Spleen (tissue), 11 donors: ENCODE measurements at regions not wholly inside any gene's neighbourhood (a gene's known extent, or its start where the extent isn't known, plus 50 kb on each side); places are given as distances from the start of the nearest gene placed in this dataset.

Experiments used
- DNase-seq: peaks from one replicate; pipeline ENCODE4 v3.0.0-alpha.2; 2020
- H3K27ac ChIP-seq, 8 donors: fragments of 200-600 bp; sonication (generic) in 7 of 8; 1 replicate in 4 of 8; 2 replicates in 4 of 8; pipeline versions ENCODE4 v1.5.0 to v1.8.0; 2016 to 2021; ENCODE audit warnings: inconsistent platforms in 4 of 8, mild to moderate bottlenecking in 4 of 8, moderate library complexity in 1 of 8
- H3K27me3 ChIP-seq, 7 donors: fragments of 200-600 bp; sonication (generic) in 6 of 7; replicated peaks in 1 of 7; 1 replicate in 4 of 7; 2 replicates in 3 of 7; pipeline versions ENCODE4 v1.5.0 to v1.8.0; 2016 to 2021; ENCODE audit warnings: inconsistent platforms in 3 of 7, mild to moderate bottlenecking in 1 of 7
- H3K36me3 ChIP-seq, 6 donors: fragments of 200-600 bp; sonication (generic) in 5 of 6; 1 replicate in 4 of 6; 2 replicates in 2 of 6; pipeline versions ENCODE4 v1.5.0 to v1.8.0; 2016 to 2021; ENCODE audit warnings: inconsistent platforms in 2 of 6
- H3K4me1 ChIP-seq, 6 donors: fragments of 200-600 bp; sonication (generic) in 5 of 6; 1 replicate in 3 of 6; 2 replicates in 3 of 6; pipeline versions ENCODE4 v1.5.0 to v1.8.0; 2016 to 2021; ENCODE audit warnings: inconsistent platforms in 3 of 6
- H3K4me3 ChIP-seq, 8 donors: fragments of 200-600 bp; sonication (generic) in 7 of 8; 1 replicate in 4 of 8; 2 replicates in 4 of 8; pipeline versions ENCODE4 v1.5.0 to v1.8.0; 2016 to 2021; ENCODE audit warnings: inconsistent platforms in 4 of 8, mild to moderate bottlenecking in 4 of 8, moderate library complexity in 2 of 8
- H3K9me3 ChIP-seq, 8 donors: fragments of 200-600 bp; sonication (generic) in 7 of 8; 1 replicate in 4 of 8; 2 replicates in 4 of 8; pipeline versions ENCODE4 v1.5.0 to v1.8.0; 2016 to 2021; ENCODE audit warnings: inconsistent platforms in 4 of 8
- CTCF ChIP-seq, 11 experiments: fragments of 200-600 bp in 7 of 11; fragments of 450-650 bp in 4 of 11; sonication (generic) in 4 of 11; IDR thresholded peaks in 8 of 11; conservative IDR thresholded peaks in 3 of 11; 1 replicate in 7 of 11; 2 replicates in 4 of 11; pipeline versions ENCODE4 v1.4.0 to v1.8.0; 2016 to 2021; ENCODE audit warnings: antibody characterized with exemption in 11 of 11, inconsistent platforms in 4 of 11, mild to moderate bottlenecking in 1 of 11
- POLR2A ChIP-seq, 3 donors: fragments of 450-650 bp; IDR thresholded peaks; one replicate each; pipeline ENCODE4 v1.5.1; 2017; ENCODE audit warnings: antibody characterized with exemption in 3 of 3, mild to moderate bottlenecking in 1 of 3
- POLR2AphosphoS5 ChIP-seq, 3 donors: sonication (generic); formaldehyde crosslinking; IDR thresholded peaks; one replicate each; pipeline ENCODE4 v1.5.1; 2017; ENCODE audit warnings: antibody characterized with exemption in 3 of 3
- WGBS, 5 donors: extraction: QIAGEN DNeasy Blood & Tissue Kit in 3 of 5; methylation state at CpG; one replicate each; pipeline versions ENCODE4 v1.1.5 to v1.1.7; 2013 to 2018; 5-methylcytosine and 5-hydroxymethylcytosine counted together
- intact Hi-C: fragments of 100-400 bp; cut with DNase I; formaldehyde crosslinking; loops from one replicate; pipeline ENCODE4 v1.15.0; 2023; ENCODE audit warnings: low total_unique reads
- donor health status: healthy with polysubstance abuse.
- donor health status: DM: no; HTN: no; CAD: no; lungs with moderate emphysema.
- donor health status: DM: no; HTN: no; CAD: no.
- donor health status: Bipolar disorder and iron deficiency.
- donor health status: healthy.
- donor health status: DM: no; HTN: no; CAD: no.
- donor health status: DM: yes; HTN: yes; CAD: no.

GRCh38 chr11:23730307-23730998 is 766.4 kb upstream of the LUZP2 start:
- Histone ChIP-seq H3K27me3 (no peaks in the 10 kb centered on the region), H3K27ac (no peak overlapping the region), H3K36me3 (no peaks in the 10 kb centered on the region), H3K4me1 (no peaks in the 10 kb centered on the region), H3K4me3 (no peak overlapping the region), H3K9me3 (peaks cover 0 to 42% (median 8%) of the 10 kb centered on the region in 8 donors)
- TF ChIP-seq POLR2A (IDR thresholded peaks at IDR 0.05): no peak
- no peak for TF ChIP-seq CTCF (IDR thresholded peaks at IDR 0.05 in 8 of 11, conservative IDR thresholded peaks at IDR 0.05 in 3 of 11)
- TF ChIP-seq POLR2AphosphoS5 (IDR thresholded peaks at IDR 0.05): no peak
- 87 to 95% (median 89%) methylated on average over 35 to 43 of the region's 43 CpGs for WGBS, 5 donors
- DNase-seq: peak; percentile 59
- intact Hi-C loops: no loop called here

DNA sequence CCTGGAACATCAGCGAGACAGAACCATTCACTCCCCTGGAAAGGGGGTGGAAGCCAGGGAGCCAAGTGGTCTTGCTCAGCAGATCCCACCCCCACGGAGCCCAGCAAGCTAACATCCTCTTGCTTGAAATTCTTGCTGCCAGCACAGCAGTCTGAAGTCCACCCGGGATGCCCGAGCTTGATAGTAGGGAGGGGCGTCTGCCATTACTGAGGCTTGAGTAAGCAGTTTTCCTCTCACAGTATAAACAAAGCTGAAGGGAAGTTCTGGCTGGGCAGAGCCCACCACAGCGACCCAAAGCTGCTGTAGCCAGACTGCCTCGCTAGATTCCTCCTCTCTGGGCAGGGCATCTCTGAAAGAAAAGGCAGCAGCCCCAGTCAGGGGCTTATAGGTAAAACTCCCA is 764.8 kb upstream of the LUZP2 start:
- Histone ChIP-seq H3K27ac (no peak overlapping the region), H3K36me3 (no peaks in the 10 kb centered on the region), H3K9me3 (peaks cover 0 to 51% (median 12%) of the 10 kb centered on the region in 8 donors), H3K4me3 (no peak overlapping the region), H3K27me3 (no peaks in the 10 kb centered on the region), H3K4me1 (no peaks in the 10 kb centered on the region)
- no peak for TF ChIP-seq POLR2A (IDR thresholded peaks at IDR 0.05)
- no peak for TF ChIP-seq POLR2AphosphoS5 (IDR thresholded peaks at IDR 0.05)
- TF ChIP-seq CTCF (IDR thresholded peaks at IDR 0.05 in 8 of 11, conservative IDR thresholded peaks at IDR 0.05 in 3 of 11): no peak
- 60 to 71% (median 65%) methylated on average over 7 of the region's 7 CpGs for WGBS, 5 donors
- DNase-seq: peak; percentile 40
- intact Hi-C loops: no loop called here

GRCh38 chr11:23746896-23747295 is 750.0 kb upstream of the LUZP2 start:
- TF ChIP-seq POLR2AphosphoS5 (IDR thresholded peaks at IDR 0.05): no peak
- TF ChIP-seq CTCF (IDR thresholded peaks at IDR 0.05 in 8 of 11, conservative IDR thresholded peaks at IDR 0.05 in 3 of 11): no peak
- no peak for TF ChIP-seq POLR2A (IDR thresholded peaks at IDR 0.05)
- no peak for DNase-seq
- H3K27ac ChIP-seq: no peak overlapping the region
- H3K36me3 ChIP-seq: no peaks in the 10 kb centered on the region
- no peaks in the 10 kb centered on the region for H3K27me3 ChIP-seq
- H3K4me1 ChIP-seq: no peaks in the 10 kb centered on the region
- WGBS, 5 donors: 56 to 79% (median 63%) methylated on average over 1 of the region's 1 CpG
- H3K4me3 ChIP-seq: no peak overlapping the region
- no peaks in the 10 kb centered on the region for H3K9me3 ChIP-seq
- intact Hi-C loops: no loop called here

- Histone ChIP-seq H3K36me3 (no peaks in the 10 kb centered on the region), H3K27ac (no peak overlapping the region), H3K27me3 (no peaks in the 10 kb centered on the region), H3K9me3 (peaks cover 0 to 6% (median 0%) of the 10 kb centered on the region in 8 donors), H3K4me1 (no peaks in the 10 kb centered on the region), H3K4me3 (no peak overlapping the region)
- no peak for DNase-seq
- WGBS, 5 donors: 58 to 82% (median 66%) methylated on average over 2 of the region's 2 CpGs
- no peak for TF ChIP-seq POLR2AphosphoS5 (IDR thresholded peaks at IDR 0.05)
- no peak for TF ChIP-seq CTCF (IDR thresholded peaks at IDR 0.05 in 8 of 11, conservative IDR thresholded peaks at IDR 0.05 in 3 of 11)
- intact Hi-C loops: no loop called here
These were observed 747.0 kb upstream of the LUZP2 start for GRCh38 chr11:23749762-23750430.
